CD4-positive, alpha-beta T cell (primary cell): ENCODE measurements at regions not wholly inside any gene's neighbourhood (a gene's known extent, or its start where the extent isn't known, plus 50 kb on each side); places are given as distances from the start of the nearest gene placed in this dataset.
"Not testable (repeated sequence)": the region's sequence is repeated elsewhere in the genome, so short reads cannot be mapped to it uniquely, and the experiment has no call there.

Experiments used
- ATAC-seq: fragments of 200-7000 bp; cut with Tn5 transposase; one replicate; pipeline ENCODE4 v1.10.0; 2022; ENCODE audit warnings: mild to moderate bottlenecking; ENCODE audit not compliant: poor library complexity
- CTCF ChIA-PET: fragments of 350-600 bp; sonication (Branson Sonifier 250); formaldehyde crosslinking; loops from one replicate; lab custom pipeline; 2021; ENCODE audit warnings: antibody characterized with exemption, inconsistent platforms; lab: Charles Lee
- POLR2A ChIA-PET: fragments of 350-600 bp; sonication (Branson Sonifier 250); formaldehyde crosslinking; loops from one replicate; lab custom pipeline; 2021; ENCODE audit warnings: antibody characterized with exemption, inconsistent platforms; lab: Charles Lee
- DNase-seq, 14 experiments: peaks; one replicate each; pipeline ENCODE4 v3.0.0-alpha.2; 2013 to 2020; ENCODE audit warnings: mixed read lengths in 2 of 14
- H3K27ac ChIP-seq, 2 donors: one replicate each; pipeline versions ENCODE4 v1.5.1 to v1.7.0; 2013; ENCODE audit warnings: low read length in 2 of 2, low read depth in 1 of 2, mild to moderate bottlenecking in 1 of 2
- H3K27me3 ChIP-seq, 2 experiments: 1 replicate in 1 of 2; 2 replicates in 1 of 2; pipeline versions ENCODE4 v1.6.1 to v1.7.0; 2013; ENCODE audit warnings: low read length in 2 of 2, control low read depth in 1 of 2, mild to moderate bottlenecking in 1 of 2, moderate library complexity in 1 of 2; ENCODE audit not compliant: insufficient read depth in 2 of 2, control insufficient read depth in 1 of 2
- H3K36me3 ChIP-seq: one replicate; pipeline ENCODE4 v1.6.1; 2013; ENCODE audit warnings: low read length, control low read depth; ENCODE audit not compliant: insufficient read depth
- H3K4me1 ChIP-seq: one replicate; pipeline ENCODE4 v1.6.1; 2013; ENCODE audit warnings: low read length, control low read depth; ENCODE audit not compliant: insufficient read depth
- H3K4me3 ChIP-seq: one replicate; pipeline ENCODE4 v1.5.1; 2013; ENCODE audit warnings: mild to moderate bottlenecking, low read length, moderate library complexity
- H3K9me3 ChIP-seq, 2 experiments: 1 replicate in 1 of 2; 2 replicates in 1 of 2; pipeline versions ENCODE4 v1.6.1 to v1.7.0; 2013; ENCODE audit warnings: low read length in 2 of 2, mild to moderate bottlenecking in 2 of 2, control low read depth in 1 of 2, moderate library complexity in 1 of 2; ENCODE audit not compliant: control insufficient read depth in 1 of 2, insufficient read depth in 1 of 2
- H3K27ac Mint-ChIP-seq: one replicate; pipeline ENCODE4 v1.8.0; 2020; ENCODE audit warnings: mixed read lengths
- H3K27me3 Mint-ChIP-seq: one replicate; pipeline ENCODE4 v1.8.0; 2021; ENCODE audit warnings: mixed read lengths
- H3K36me3 Mint-ChIP-seq: one replicate; pipeline ENCODE4 v1.8.0; 2021; ENCODE audit warnings: low read depth, mixed read lengths
- H3K4me1 Mint-ChIP-seq: one replicate; pipeline ENCODE4 v1.8.0; 2021; ENCODE audit warnings: low read depth, mixed read lengths
- H3K4me3 Mint-ChIP-seq: one replicate; pipeline ENCODE4 v1.8.0; 2020; ENCODE audit warnings: mild to moderate bottlenecking, mixed read lengths
- H3K9me3 Mint-ChIP-seq: one replicate; pipeline ENCODE4 v1.8.0; 2020; ENCODE audit warnings: mixed read lengths
- CTCF ChIP-seq: fragments of 200-600 bp; IDR thresholded peaks from one replicate; pipeline ENCODE4 v1.8.0; 2022; ENCODE audit warnings: antibody characterized with exemption, mild to moderate bottlenecking
- intact Hi-C, 2 experiments: fragments of 100-400 bp; cut with DNase I in 1 of 2; cut with micrococcal nuclease in 1 of 2; formaldehyde crosslinking; loops; one replicate each; pipeline versions ENCODE4 v1.15.1 to v1.9.0; 2023 to 2025; cut with DNase I, micrococcal nuclease

GRCh38 chr20:17891131-17891530 lies 77.5 kb downstream of the SNX5 start:
- POLR2A ChIA-PET, CTCF ChIA-PET, H3K4me3 Mint-ChIP-seq, ATAC-seq, DNase-seq, H3K27ac Mint-ChIP-seq, H3K4me1 Mint-ChIP-seq, H3K9me3 Mint-ChIP-seq, H3K4me1 ChIP-seq, H3K27ac ChIP-seq, H3K27me3 ChIP-seq, H3K9me3 ChIP-seq, H3K36me3 ChIP-seq, H3K4me3 ChIP-seq, H3K36me3 Mint-ChIP-seq: not testable (repeated sequence)
- H3K27me3 Mint-ChIP-seq, result peaks cover 14% of the 10 kb centered on the region
- intact Hi-C loops, result loop anchor here (10.0 kb wide), 2 partner anchors 236 to 1086 kb away; no protein-coding TSS in a partner anchor

GRCh38 chr20:17890330-17890729 lies 78.3 kb downstream of the SNX5 start:
- ChIA-PET CTCF (no interaction called here), POLR2A (no interaction called here)
- TF ChIP-seq CTCF, result no peak

DNA sequence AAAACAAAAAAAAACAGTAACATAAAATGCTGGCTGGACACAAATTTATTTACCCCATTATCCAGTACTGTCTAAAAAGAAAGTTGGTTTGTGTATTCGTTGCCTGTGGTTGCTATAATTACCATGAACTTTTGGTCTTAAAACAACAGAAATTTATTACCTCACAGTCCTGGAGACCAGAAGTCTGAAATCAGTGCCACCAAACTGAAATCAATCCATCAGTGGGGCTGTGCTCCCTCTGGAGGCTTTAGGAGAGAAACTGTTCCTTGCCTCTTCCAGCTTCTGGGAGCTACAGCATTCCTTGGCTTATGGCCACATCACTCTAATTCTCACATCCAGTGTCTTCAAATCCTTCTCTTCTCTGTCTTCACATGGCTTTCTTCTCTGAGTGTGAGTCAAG lies 79.4 kb downstream of the SNX5 start:
- no peak overlapping the region for H3K4me3 ChIP-seq
- no peak overlapping the region for H3K4me3 Mint-ChIP-seq
- no peaks in the 10 kb centered on the region for H3K4me1 ChIP-seq
- peaks cover 0 to 5% of the 10 kb centered on the region in 2 experiments for H3K27me3 ChIP-seq
- ChIA-PET CTCF (no interaction called here), POLR2A (no interaction called here)
- H3K36me3 ChIP-seq, result no peaks in the 10 kb centered on the region
- H3K4me1 Mint-ChIP-seq, result no peaks in the 10 kb centered on the region
- H3K9me3 Mint-ChIP-seq, result no peaks in the 10 kb centered on the region
- TF ChIP-seq CTCF, result no peak
- H3K27ac Mint-ChIP-seq, result no peak overlapping the region
- no peak for DNase-seq
- no peak overlapping the region for H3K27ac ChIP-seq
- H3K36me3 Mint-ChIP-seq, result no peaks in the 10 kb centered on the region
- intact Hi-C loops, result no loop called here
- ATAC-seq, result no peak
- peaks cover 0 to 8% of the 10 kb centered on the region in 2 experiments for H3K9me3 ChIP-seq
- peaks cover 5% of the 10 kb centered on the region for H3K27me3 Mint-ChIP-seq

More at GRCh38 chr20:17890330-17890729, 78.3 kb downstream of the SNX5 start:
- Histone ChIP-seq H3K27ac (no peak overlapping the region), H3K36me3 (no peaks in the 10 kb centered on the region), H3K27me3 (peaks cover 0 to 5% of the 10 kb centered on the region in 2 experiments), H3K4me1 (peaks cover 2% of the 10 kb centered on the region), H3K4me3 (no peak overlapping the region), H3K9me3 (peaks cover 0 to 8% of the 10 kb centered on the region in 2 experiments)
- no peak overlapping the region for H3K4me3 Mint-ChIP-seq
- H3K4me1 Mint-ChIP-seq, result peaks cover 2% of the 10 kb centered on the region
- no peaks in the 10 kb centered on the region for H3K36me3 Mint-ChIP-seq
- no peaks in the 10 kb centered on the region for H3K9me3 Mint-ChIP-seq
- ATAC-seq (no peak), DNase-seq (no peak)
- intact Hi-C loops, result loop anchor here (10.0 kb wide), 2 partner anchors 236 to 1086 kb away; no protein-coding TSS in a partner anchor
- H3K27ac Mint-ChIP-seq, result no peak overlapping the region
- H3K27me3 Mint-ChIP-seq, result peaks cover 6% of the 10 kb centered on the region

DNA sequence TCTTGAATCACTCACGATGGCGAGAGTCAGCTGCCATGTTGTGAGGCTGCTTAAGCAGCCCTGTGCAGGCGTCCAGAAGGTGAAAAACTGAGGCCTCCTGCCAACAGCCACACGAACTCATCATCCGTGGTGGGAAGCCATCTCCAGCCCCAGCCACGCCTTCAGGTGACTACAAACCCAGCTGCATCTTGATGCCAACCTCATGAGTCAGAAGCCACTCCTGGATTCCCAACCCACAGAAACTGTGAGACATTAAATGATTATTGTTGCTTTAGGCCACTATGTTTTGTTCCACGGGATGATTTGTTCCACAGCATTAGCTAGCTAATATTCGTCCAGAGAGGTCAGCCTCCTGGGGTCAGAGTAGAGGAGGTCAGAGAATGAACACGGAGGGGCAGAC lies 80.5 kb downstream of the SNX5 start:
- Mint-ChIP-seq H3K9me3 (no peaks in the 10 kb centered on the region), H3K36me3 (no peaks in the 10 kb centered on the region), H3K4me3 (no peak overlapping the region), H3K4me1 (no peaks in the 10 kb centered on the region), H3K27me3 (peaks cover 5% of the 10 kb centered on the region), H3K27ac (no peak overlapping the region)
- intact Hi-C loops, result no loop called here
- ChIA-PET CTCF (no interaction called here), POLR2A (no interaction called here)
- no peak overlapping the region for H3K4me3 ChIP-seq
- H3K9me3 ChIP-seq, result peaks cover 0 to 8% of the 10 kb centered on the region in 2 experiments
- no peak for ATAC-seq
- no peak for DNase-seq
- no peak overlapping the region for H3K27ac ChIP-seq
- no peaks in the 10 kb centered on the region for H3K4me1 ChIP-seq
- TF ChIP-seq CTCF, result no peak
- no peaks in the 10 kb centered on the region for H3K36me3 ChIP-seq
- H3K27me3 ChIP-seq, result peaks cover 0 to 5% of the 10 kb centered on the region in 2 experiments
